A172 (cell line): ENCODE measurements at regions not wholly inside any gene's neighbourhood (a gene's known extent, or its start where the extent isn't known, plus 50 kb on each side); places are given as distances from the start of the nearest gene placed in this dataset.
A peak's percentile ranks its signal among the peaks of the same experiment; 100 is the strongest.

Experiments
- DNase-seq: peaks from one replicate; pipeline ENCODE4 v3.0.0-alpha.2; 2015; ENCODE audit warnings: low spot score

- DNase-seq, result no peak
Observed at GRCh38 chr12:29039013-29039412, 110.1 kb upstream of the FAR2 start.

DNA sequence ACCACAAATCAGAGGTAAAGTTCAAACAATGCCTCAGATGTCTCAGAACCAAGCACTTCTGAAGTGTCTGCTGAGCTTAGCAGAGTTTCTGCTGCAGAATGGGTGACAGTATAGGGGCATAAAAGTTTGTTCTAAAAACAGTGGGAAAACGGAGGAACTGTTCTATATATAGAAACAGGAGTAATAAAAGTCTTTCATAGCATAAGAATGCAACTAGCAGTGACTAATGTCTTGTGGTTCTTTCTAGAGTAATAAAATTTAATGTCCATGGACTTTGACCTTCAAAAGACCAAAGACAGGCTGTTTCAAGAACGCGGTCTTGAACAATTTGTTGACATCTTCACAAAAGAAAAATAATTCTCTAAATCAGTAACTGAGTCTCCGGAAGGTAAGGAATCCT lies 107.5 kb upstream of the FAR2 start:
- peak; percentile 79 for DNase-seq

DNA sequence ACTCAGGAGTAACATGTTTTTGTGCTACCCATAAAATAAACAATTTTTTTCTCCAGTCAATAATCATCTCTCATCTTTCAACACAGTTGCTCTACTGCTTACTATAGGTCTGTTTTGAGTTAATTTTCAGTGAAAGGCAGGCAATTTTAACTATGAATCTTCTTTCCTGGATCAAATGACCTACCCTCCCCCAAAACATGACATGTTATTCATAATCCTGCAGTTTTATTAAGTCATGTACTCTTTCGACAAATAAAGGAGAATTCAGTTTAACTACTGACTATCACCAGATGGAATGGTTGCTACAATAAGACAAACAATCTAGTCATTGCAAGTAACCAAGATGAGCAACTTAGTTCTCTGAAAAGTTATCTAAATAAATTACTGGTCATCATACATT lies 106.0 kb upstream of the FAR2 start:
- DNase-seq, result no peak

DNA sequence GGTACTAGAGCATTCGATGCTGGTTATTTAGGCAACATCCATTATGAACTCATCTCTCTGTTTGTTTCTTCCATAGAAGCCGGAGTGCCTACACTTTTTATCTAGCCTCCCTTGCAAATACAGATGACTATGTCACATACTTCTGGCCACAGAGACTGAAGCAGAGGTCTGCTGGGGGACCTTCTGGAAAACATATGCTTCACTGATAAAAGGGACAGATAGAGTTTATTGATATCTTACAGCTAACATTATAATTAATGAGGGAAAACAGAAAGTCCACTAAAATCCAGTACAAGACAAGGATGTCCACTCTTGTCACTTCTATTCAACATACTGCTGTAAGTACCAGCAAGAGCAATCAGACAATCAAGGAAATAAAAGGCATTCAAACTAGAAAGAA lies 104.3 kb upstream of the FAR2 start:
- no peak for DNase-seq

DNA sequence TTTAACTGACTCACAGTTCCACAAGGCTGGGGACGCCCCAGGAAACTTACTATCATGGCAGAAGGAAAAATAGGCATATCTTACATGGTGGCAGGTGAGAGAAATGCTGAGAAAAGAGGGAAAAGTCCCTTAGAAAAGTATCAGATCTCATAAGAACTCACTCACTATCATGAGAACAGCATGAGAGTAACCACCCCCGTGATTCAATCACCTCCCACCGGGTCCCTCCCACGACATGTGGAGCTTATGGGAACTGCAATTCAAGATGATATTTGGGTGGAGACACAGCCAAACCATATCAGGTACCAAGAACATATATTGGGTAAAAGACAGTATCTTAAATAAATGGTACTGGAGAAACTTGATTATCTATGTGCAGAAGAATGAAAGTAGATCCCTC lies 100.3 kb upstream of the FAR2 start:
- no peak for DNase-seq

- no peak for DNase-seq
Observed at GRCh38 chr12:29050503-29050902, 98.6 kb upstream of the FAR2 start.

DNA sequence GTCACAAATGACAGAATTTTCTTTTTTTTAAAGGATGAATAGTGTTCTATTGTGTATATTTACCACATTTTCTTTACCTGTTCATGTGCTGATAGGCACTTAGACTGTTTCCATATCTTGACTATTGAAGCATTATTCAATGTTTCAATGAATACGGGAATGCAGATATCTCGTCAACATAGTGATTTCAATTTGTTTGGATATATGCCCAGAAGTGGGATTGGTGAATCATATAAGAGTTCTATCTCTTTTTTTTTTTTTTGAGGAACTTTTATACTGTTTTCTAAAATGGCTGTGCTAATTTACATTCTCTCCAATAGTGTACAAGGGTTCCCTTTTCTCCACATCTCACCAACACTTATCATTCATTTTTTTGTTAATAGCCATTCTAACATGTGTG lies 97.9 kb upstream of the FAR2 start:
- no peak for DNase-seq

DNA sequence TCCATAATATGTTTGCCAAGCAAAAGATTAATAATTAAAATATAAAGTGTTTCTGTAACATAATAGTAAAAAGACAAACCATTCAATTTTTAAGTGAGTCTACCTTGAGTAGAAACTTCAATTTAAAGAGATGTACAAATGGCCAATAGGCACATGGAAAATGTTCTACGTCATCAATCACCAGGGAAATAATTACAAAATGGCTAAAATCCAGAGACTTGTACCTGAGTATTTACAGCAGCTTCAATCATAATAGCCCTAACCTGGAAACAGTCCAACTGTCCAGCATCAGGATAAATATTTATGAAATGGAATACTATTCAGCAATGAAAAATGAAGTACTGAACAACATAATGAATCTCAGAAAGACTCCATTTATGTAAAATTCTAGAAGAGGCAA lies 95.5 kb upstream of the FAR2 start:
- peak; percentile 43 for DNase-seq

- no peak for DNase-seq
Observed at GRCh38 chr12:29054858-29055663, 94.0 kb upstream of the FAR2 start.

GRCh38 chr12:29066011-29066588 lies 83.0 kb upstream of the FAR2 start:
- DNase-seq, result peak; percentile 27

- no peak for DNase-seq
Observed at GRCh38 chr12:29067430-29067829, 81.6 kb upstream of the FAR2 start.

DNA sequence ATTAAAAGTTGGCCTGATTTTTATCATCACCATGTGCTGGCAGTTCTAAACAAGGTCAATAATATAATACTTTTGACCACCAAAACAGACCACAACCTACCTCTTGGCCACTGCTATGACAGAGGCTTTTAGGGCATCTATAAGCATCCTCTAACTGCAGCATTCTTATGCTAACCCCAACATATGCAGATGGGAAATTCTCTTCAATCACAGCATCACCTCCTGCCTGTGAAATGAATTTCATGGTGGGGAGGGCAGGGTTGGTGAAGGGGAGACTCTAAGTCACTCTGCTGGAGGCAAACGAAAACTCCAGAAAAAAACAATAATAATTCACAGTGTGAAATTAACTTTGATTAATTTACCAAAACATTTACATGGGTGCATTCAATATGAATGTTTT lies 78.8 kb upstream of the FAR2 start:
- no peak for DNase-seq

DNA sequence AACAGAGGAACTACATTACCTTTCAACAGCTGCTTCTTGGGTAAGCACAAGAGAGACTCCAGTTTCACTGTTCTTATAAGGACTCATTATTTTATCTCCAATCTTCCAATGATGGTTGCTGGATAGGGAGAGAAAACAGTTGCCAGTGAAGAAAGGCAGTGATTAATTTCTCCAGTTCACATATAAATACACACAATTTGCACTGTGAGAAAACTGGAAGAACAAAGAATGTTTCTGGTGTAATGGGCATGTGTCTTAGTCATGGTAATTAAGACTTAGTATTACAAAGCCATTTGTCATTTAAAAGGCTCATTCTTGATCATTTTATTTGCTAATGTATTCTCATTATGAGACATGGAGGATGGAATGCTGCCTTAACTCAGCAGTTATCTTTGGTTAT lies 78.0 kb upstream of the FAR2 start:
- DNase-seq, result no peak

GRCh38 chr12:29072631-29073030 lies 76.4 kb upstream of the FAR2 start:
- DNase-seq, result no peak

GRCh38 chr12:29073631-29074239 lies 75.3 kb upstream of the FAR2 start:
- peak; percentile 57 for DNase-seq

- no peak for DNase-seq
Observed at GRCh38 chr12:29081101-29081500, 68.0 kb upstream of the FAR2 start.

GRCh38 chr12:29082522-29082921 lies 66.6 kb upstream of the FAR2 start:
- no peak for DNase-seq

DNA sequence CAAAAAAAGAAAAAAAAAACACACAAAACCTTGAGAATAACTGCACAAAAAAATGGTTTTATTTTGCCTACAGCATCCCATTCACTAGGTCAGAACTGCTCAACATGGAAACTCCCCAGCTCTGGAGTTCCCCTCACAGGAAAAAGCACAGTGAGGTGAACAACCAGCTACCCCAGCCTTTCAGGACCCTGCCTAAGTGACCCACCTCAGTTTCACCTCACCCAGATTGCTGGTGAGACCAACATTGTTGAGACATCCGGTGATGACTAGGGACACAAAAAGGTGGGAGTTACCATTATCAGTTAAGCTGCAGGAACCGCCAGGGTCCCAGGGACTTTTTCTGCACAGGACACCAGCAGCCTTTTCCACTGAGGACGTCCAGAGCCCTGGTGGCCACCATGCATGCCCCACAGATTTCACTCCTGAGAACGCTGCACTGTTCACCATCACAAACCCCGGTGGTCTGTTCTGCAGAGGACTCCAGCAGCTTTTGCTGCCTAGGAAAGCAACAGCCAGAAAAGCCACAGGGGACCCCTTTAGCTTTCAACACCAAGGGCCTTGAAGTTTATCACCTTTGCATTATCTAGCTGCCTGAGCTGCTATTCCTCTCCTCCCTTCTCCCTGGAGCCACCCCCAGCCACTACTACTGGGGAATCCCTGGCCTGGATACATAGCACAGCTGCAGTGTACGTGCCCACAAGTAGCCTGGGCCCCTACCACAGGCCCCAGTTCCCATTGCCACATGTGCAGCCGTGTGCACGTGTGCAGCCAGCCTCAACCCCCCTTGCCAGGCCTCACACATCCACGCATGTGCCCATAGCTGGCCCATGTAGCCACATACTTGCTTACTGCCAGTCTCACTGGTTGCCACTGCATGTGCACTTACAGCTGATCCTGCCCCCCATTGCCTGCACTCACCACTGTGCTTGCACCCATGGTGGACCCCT lies 62.5 kb upstream of the FAR2 start:
- no peak for DNase-seq

DNA sequence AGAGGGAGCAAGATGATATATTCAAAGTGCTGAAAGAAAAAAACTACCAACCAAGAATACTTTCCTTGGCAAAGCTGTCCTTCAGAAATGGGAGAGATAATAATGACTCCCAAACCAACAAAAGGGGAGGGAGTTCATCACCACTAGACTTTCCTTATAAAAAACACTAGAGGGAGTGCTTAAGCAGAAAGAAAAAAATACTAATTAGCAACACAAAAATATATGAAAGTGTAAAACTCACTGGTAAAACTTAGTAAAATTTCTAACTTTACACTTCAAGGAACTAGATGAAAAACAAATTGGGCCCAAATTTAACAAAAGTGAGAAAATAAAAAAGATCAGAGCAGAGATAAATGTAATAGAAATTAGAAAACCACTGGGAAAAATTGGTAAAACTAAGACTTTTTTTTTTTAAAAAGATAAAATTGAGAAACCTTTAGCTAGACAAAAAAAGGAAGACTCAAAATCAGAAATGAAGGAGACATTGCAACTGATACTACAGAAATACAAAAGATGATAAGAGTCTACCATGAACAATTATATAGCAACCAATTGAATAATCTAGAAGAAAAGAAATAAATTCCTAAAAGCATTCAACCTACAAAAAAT lies 60.4 kb upstream of the FAR2 start:
- DNase-seq, result peak; percentile 11
